OCI-LY7 (cell line): ENCODE measurements at regions not wholly inside any gene's neighbourhood (a gene's known extent, or its start where the extent isn't known, plus 50 kb on each side); places are given as distances from the start of the nearest gene placed in this dataset.

ENCODE experiments used
- EZH2phosphoT487 ChIP-seq: fragments of 200-600 bp; sonication (generic); IDR thresholded peaks from 2 replicates; pipeline ENCODE4 v1.6.1; 2018; ENCODE audit warnings: low read depth, borderline replicate concordance, mild to moderate bottlenecking, mixed run types, antibody characterized with exemption, low read length, moderate library complexity, mixed read lengths
- TF ChIP-seq, protein P1 (sequence below): fragments of 200-600 bp; sonication (generic); conservative IDR thresholded peaks from 2 replicates; pipeline ENCODE4 v1.5.1; 2014; ENCODE audit warnings: mild to moderate bottlenecking, antibody characterized with exemption, low read length, moderate library complexity, mixed read lengths

DNA sequence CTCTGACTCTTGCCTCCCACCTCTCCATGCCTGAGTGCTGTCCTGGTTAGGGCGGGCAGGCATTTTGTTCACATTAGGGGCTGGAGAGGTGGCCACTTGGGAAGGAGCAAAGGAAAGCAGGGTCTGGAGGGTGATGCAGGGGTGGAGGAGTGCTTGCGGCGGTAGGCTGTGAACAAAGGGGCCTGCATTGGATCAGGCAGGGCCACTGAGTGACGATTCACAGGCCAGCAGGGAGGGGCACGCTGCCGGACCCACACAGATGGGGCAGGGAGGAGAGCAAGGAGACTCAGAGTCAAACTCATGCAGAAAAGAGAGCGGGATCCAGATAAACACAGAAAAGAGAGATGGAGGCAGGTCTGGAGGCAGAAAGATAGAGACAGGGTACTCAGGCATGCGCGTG, 58.4 kb upstream of the TBX3 start:
- no peak for TF ChIP-seq EZH2phosphoT487
- TF ChIP-seq, protein P1, sequence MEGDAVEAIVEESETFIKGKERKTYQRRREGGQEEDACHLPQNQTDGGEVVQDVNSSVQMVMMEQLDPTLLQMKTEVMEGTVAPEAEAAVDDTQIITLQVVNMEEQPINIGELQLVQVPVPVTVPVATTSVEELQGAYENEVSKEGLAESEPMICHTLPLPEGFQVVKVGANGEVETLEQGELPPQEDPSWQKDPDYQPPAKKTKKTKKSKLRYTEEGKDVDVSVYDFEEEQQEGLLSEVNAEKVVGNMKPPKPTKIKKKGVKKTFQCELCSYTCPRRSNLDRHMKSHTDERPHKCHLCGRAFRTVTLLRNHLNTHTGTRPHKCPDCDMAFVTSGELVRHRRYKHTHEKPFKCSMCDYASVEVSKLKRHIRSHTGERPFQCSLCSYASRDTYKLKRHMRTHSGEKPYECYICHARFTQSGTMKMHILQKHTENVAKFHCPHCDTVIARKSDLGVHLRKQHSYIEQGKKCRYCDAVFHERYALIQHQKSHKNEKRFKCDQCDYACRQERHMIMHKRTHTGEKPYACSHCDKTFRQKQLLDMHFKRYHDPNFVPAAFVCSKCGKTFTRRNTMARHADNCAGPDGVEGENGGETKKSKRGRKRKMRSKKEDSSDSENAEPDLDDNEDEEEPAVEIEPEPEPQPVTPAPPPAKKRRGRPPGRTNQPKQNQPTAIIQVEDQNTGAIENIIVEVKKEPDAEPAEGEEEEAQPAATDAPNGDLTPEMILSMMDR, result no peak
